HG03442 (cell line): ENCODE measurements at regions not wholly inside any gene's neighbourhood (a gene's known extent, or its start where the extent isn't known, plus 50 kb on each side); places are given as distances from the start of the nearest gene placed in this dataset.
"Not testable (repeated sequence)": the region's sequence is repeated elsewhere in the genome, so short reads cannot be mapped to it uniquely, and the experiment has no call there.

Experiments
- ATAC-seq: cut with Tn5 transposase; IDR thresholded peaks from one replicate; pipeline ENCODE4 v1.9.1; 2021; ENCODE audit warnings: mild to moderate bottlenecking, moderate library complexity; ENCODE audit not compliant: unreplicated experiment

GRCh38 chr6:40888456-40888990 lies 150.5 kb downstream of the UNC5CL start:
- no peak for ATAC-seq

DNA sequence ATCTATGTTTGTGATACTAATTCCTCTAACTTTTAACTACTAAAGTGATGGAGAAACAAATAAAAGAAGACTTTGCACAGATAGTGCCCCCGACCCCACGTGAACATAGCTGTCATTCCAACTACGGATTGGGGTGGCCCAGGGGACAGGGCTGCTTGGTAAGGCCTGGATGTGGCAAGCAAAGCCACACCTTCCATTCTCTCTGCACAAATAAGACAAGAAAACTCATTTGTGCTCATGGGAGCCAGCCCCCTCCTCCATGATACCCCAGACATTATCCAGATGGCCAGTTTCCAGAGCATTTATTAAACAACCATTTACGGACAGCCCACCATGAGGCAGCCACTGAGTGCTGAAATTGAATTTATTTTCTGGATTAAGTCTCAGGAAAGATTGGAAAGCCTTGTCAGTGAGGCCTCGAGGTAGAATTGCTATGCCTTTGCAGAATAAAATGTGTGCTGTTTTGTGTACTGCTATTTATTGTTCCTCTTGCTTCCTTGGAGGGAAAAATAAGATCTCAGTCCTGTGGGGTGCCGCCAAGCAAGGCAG lies 151.2 kb downstream of the UNC5CL start:
- no peak for ATAC-seq

DNA sequence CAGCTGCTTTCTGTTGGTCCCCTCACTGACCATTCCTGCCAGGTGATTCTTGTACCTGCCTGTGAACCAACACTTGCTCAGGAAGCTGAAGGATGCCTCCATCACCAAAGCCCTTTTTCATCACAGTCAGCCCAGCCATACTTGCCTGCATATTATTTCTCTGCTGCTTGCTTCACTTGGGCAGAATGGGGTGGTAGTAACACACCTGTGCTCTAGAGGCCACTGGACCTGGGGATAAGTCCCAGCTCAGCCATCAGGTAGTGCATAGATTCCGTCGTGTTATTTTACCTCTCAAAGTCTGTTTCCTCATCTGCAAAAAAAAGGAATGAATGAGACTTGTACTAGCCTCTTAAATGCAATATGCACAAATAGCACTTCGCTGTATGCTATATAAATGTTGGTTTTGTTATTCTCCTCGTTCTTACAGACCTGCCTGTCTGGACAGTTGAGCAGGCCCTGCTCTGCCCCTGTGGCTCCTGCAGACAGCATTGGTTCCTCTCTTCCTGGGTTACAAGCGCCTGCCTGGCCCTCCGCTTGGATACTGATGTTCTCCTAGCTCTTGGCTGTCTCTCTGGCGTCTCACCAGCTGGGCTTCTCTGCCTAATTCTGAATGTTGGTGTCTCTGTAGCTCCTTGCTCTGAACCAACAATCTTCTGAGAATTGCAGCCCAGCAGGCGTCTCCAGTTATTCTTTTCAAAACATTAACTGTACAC lies 151.8 kb downstream of the UNC5CL start:
- ATAC-seq, result no peak

GRCh38 chr6:40885139-40885774 lies 153.8 kb downstream of the UNC5CL start:
- no peak for ATAC-seq

DNA sequence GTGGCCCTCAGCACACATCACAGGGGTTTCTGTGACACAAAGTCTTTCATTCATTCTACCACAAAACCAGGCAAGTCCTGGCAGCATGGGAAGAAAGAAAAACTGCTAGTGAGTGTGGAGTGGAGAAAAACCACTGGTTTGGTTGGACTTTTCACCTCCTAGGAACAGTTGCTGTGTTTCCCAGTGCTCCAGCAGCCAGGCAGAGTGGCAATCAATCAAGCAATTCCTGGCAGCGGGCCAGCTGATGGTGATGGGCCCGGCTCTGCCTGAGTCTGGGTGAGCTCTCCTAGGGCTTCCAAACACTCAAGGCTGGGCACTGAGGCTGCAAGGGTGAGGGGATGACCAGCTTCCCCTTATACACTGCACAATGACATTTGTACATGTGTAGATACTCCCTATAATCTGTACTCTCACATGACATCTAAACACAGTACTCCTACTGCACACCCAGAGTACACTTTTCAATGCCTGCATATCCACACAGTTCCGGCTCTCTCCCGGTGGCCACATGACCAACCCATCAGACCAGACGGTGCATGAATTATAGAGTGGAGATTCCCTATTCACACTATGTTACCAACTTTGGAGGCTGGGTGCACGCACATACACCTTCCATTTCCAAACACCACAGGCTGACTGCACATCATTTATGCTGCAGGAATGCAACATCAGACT lies 156.6 kb downstream of the UNC5CL start:
- ATAC-seq, result no peak

DNA sequence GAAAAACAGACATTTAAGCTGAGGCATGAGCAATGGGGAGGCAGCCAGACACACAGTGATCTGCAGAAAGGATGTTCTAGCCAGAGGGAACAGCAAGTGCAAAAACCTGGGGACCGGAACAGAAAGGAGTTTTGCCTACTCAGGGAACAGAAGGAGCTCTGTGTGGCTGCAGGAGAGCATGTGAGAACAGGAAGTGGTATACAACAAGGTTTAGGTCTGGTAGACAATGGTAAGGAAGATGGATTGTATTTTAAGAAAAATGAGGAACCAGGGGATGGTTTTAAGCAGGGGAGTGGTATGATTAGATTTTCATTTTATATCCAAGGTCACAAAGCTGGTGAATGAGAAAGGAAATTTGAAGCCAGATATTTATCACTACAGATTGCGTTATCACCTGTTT lies 157.5 kb downstream of the UNC5CL start:
- ATAC-seq, result no peak

- no peak for ATAC-seq
Observed at GRCh38 chr6:40880906-40881305, 158.1 kb downstream of the UNC5CL start.

- ATAC-seq, result no peak
Observed at GRCh38 chr6:40879169-40879568, 159.9 kb downstream of the UNC5CL start.

GRCh38 chr6:40877362-40877761 lies 161.7 kb downstream of the UNC5CL start:
- ATAC-seq, result no peak

GRCh38 chr6:40876336-40876735 lies 162.7 kb downstream of the UNC5CL start:
- no peak for ATAC-seq

- no peak for ATAC-seq
Observed at GRCh38 chr6:40874495-40874894, 164.5 kb downstream of the UNC5CL start.

DNA sequence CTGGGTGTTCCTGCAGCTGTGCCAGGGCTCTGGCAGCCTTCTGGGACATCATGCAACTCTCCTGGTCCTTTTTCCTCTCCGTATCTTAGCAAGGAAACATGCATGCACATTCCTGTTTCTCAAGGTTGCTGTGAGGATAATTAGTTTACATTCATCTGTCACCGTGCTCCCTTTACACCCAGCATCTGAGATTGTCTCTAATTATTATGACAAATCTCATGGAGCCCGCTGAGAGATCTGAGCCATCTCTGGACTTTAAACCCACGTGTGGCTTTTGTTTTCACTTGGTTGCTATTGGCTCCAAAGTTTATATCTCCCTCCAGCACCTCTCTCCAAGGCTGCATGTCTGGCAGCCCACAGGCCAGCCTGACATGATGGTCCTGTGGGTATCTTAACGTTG lies 167.6 kb downstream of the UNC5CL start:
- no peak for ATAC-seq

DNA sequence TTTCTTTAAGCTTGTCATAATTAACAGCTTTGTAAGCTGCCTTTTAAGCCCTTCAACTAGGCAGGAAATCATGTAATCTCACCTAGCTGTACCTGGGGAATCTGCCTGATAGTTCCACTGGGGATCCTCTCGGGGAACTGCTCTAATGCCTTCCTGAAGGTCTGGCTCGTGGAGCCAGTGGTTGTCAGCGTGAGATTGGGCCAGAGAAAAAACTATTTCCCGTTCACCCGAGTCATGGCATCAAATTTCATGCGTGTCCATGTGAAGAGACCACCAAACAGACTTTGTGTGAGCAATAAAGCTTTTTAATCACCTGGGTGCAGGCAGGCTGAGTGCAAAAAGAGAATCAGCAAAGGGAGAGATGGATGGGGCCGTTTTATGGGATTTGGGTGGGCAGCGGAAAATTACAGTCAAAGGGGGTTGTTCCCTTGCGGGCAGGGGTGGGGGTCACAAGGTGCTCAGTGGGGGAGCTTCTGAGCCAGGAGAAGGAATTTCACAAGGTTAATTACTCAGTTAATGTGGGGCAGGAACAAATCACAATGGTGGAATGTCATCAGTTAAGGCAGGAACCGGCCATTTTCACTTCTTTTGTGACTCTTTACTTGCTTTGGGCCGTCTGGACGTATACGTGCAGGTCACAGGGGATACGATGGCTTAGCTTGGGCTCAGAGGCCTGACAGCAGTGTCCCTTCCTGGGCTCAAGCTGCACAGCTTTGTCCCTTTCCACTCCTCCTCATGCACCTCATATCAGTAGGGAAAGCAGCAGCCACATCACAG lies 170.7 kb downstream of the UNC5CL start:
- ATAC-seq, result not testable (repeated sequence)

DNA sequence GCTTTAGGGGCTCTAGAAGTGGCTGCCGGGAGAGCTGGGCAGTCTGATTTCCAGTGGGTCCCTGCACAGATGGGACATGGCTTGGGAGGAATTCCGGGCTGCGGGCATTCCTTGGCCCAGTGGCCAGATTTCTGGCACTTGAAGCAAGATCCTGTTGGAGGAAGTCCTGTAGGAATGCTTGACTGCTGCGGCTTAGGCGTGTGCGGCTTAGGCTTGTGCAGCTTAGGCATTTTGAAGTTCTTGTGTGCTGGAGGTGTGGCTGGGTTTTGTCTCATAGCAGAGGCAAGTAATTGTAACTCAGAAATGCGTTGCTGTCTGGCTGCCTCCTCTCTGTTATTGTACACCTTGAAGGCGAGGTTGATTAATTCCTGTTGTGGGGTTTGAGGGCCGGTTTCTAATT lies 171.5 kb downstream of the UNC5CL start:
- not testable (repeated sequence) for ATAC-seq

GRCh38 chr6:40865259-40865658 lies 173.8 kb downstream of the UNC5CL start:
- ATAC-seq, result not testable (repeated sequence)

DNA sequence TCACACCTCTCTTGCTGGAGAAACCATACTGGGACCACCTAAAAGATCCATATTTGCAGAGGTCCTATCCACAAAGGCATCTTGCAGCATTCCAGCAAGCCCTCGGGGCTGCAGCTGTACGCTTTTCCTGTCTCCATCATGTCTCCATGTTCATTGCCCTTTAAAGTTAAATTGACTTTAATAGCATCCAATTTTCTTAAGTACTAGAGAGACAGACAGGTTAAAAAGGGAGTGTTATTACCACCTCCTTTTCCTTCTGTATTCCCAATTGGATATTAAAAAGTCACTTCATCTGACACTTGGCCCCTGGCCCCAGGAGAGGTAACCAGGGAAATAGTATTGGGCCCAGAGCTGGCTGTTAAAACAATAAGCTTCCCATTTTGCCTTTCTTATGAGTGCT lies 178.6 kb downstream of the UNC5CL start:
- ATAC-seq, result no peak

DNA sequence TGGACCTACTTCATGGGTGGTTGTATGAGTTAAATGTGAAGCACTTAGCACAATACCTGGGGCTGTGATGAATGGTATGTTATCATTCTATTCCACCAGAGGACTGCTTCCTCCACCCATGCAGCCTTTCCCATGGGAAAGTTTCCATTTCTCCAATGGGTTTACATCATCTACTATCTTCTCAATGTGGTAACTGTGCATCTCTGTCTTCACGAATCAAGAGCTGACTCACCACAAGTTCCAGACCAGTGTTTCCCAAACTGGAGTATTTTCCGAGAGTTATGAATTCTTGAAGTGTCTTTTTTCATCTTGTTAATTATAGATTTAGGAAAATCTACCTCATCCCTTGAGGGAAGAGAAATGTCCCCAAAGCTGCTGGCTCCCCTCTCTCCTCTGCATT lies 182.8 kb downstream of the UNC5CL start:
- ATAC-seq, result no peak

DNA sequence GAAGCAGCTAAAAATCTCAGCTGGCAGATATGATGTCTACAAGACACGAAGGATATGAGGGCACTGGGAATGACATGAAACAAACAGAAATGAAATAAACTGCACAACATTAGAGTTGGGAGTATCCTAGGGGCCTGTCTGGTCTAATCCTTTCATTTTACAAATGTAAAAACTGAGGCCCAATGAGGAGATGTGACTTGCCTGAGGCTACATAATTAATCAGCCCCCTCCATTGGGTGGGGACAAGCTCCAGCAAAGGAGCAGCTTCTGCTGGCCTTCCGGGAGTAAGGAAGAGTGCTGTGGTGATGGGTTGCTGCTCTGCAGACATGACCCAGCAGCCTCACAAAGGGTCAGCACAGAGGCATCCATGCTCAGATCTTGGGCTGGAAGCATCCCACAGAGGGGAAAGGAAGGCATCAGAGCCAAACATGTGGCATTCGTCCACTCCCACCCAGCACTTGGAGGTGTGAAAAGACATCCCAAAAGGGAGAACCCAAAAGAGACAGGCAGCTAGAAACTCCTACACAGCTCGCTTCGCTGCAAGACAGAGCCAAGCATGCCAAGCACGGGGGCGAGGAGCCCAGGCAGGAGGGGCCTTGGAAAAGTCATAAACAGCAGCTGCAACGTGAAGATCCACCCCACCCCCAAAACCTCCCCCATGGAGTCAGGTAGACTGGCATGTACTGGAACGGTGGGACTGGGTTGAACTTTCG lies 183.7 kb downstream of the UNC5CL start:
- no peak for ATAC-seq

GRCh38 chr6:40854592-40854991 lies 184.4 kb downstream of the UNC5CL start:
- ATAC-seq, result no peak

DNA sequence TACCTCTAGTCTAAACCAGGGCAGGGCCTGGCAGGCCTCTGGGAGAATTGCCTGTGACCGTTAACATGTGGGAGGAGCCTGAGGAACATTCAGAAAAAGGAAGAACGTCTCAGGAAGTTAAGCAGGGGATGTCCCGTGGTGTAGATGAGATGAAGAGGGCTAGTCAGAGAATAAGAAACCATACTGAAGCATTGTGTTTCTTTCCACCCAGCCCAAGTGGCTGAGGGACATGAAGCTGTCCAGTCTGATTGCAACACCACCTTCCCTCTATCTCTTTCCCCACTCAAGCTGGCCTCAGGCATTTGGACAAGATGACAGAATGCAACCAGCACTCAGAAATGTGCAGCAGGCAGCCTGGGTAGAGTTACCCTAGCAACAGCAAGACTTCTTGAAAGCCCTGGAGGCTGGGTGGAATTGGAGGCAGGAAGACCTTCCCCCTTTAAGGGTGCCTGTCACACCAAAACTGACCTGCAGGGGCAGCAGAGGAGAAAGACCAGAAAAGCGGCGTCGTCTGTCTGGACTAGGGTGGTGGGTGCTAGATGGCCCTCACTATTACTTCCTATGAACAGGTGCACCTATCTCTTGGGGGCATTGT lies 186.1 kb downstream of the UNC5CL start:
- no peak for ATAC-seq
